A172 (cell line): ENCODE measurements at regions not wholly inside any gene's neighbourhood (a gene's known extent, or its start where the extent isn't known, plus 50 kb on each side); places are given as distances from the start of the nearest gene placed in this dataset.

ENCODE experiments used
- DNase-seq: peaks from one replicate; pipeline ENCODE4 v3.0.0-alpha.2; 2015; ENCODE audit warnings: low spot score

DNA sequence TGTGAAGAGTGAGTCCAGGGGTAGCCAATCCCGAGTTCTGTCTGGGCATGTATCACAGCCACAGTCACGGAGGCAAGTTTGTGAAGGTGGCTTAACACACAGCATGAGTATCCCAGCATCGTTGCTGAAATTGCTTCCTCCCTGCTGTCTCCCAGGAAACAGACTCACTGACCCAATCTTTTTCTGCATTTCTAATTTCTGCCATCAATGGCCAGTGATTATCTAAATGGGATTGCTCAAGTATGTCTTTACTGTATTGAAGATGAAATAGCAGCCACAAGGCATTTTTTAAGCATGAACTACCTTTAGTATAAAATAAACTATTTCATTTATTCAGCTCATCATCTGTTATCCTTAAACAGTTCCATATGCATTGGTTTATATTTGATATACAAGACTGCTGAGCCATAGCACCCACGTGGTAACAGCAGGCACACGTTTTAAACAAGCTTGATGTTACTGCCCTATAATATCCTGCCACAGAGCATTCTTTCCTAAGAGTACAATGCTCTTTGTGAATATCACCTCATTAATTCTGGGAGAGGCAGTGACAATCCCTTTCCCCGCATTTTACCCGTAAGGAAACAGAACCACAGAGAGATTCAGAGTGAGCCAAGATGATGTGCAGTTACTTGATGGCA is 276.6 kb upstream of the THBS1 start:
- DNase-seq: no peak

DNA sequence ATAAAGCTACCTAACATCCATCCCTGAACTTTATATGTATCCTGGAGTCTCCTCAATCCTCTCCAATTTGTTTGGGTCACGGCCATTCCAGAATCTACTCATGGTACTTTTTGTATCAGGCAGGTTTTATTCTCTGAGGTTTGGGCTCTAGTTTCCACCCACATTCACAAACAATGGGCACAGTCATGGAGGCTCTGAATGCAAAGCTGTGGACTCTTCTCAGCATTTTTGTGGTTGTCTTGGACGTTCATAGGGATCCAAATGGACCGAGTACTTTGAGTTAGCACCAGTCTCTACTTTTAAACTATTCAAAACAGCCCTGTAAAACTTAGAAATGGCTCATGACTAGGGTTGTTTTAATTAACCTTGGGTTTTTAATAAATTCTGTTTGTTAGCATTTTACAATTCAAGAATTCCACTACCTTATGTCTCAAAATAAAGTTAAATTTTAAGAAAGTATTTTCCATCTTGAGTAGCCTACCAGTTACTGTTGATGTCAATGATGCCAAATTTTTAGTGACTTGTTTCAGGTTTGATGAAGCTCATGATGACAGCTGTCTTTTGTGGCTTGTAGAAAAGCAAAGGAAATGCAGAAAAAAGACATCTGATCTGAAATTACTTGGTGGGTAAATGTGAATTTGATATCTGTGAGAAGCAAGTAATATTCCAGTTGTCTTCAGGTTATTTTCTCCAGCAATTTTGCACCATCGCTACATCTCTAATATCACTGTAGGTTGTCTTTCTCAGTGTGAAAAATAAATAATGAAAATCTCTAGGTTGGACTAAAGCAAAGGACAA is 275.7 kb upstream of the THBS1 start:
- no peak for DNase-seq

DNA sequence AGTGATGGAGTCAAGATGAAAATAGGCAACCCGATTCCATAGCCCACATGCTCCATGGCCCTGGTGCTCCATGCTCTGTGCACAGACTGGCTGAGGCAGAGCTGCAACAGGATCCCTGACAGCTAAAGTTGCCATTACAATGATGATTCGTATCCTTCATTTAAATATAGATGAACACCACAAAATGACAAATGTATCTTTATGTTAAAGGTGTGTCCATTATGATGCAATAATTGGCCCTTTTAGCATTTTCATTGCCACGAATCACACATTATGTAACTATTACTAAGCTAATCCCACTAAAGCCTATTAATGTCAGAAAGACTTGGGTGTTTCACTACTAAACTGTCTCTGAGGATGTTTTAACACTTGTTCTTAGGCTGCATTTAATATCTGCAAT is 270.2 kb upstream of the THBS1 start:
- DNase-seq: no peak

DNA sequence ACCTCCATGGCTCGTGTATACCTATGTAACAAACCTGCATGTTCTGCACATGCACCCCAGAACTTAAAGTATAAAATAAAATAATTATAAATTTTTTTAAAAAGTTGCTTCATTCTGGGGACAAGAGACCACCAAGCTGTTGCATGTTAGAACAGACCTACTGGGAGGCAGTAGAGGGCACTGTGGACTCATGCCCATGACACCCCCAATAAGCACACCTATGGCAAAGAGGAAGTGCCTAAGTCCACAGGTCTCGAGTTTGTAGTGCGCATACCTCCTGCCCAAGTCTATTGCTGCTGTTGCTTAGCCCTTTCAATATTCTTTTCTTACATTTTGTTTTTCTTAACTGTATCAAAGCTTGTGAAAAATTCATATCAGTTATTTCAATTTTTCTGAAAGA is 267.9 kb upstream of the THBS1 start:
- no peak for DNase-seq

DNA sequence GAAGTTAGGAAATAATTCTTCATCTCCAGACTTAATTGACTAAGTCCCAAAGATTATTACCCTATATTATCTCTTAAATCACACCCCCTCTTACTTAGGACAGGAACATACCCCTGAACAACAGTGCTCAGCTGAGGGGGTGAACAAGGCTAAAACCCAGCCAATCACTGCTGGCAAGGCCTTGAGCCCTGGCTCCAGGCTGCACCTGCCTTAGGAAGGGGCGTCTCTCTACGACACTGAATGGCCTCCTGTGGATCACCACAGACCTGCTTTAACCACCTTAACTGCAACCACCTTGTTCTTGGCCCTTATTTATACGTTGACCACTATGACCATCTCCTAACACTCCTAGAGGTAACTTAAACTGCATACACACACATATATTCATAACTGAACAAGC is 267.4 kb upstream of the THBS1 start:
- no peak for DNase-seq

DNA sequence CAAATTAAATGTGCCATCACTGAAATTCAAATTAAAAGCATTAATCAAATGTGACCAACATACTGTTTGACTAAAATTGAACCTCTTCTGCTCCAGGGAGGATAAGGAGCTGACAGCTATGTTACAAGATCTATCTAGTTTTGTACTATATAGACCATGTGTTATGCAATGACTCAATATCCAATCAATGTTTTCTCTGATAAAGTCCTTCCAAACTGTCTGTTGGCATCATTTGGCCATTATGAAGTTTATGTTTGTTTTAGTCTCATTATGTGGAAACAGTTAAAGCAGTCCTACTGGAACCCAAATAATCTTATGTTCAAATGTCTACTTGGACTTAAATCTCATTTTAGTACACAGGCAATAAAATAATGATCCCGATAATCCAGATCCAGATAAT is 267.0 kb upstream of the THBS1 start:
- no peak for DNase-seq

DNA sequence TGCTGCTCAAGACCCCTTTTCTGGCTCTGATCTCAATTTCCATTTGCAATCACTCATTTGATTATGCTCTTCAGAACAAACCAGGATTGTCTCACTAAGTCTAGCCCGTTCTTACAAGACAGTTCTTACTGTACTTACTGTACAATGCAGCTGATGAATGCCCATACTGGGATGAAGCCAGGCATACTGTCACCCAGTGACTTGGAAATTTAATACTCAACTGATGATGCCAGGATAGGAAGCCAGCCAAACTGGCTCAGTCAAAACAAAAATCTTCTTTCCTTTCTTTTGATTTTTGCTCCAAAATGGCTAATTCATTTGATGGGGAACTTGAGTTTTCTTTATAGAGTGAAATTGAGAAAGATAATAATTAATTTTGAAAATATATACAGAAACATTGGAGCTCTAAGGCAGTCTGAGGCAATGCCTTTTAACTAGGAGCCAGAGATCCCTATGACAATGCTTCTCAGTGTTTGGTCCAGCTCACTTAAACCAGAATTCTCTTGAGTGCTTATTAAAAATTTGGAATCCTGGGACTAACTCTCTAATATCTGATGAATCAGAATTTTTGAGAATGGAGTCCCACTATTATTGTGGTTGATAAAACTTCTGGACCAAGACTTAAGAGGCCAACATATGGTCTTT is 265.6 kb upstream of the THBS1 start:
- DNase-seq: no peak

DNA sequence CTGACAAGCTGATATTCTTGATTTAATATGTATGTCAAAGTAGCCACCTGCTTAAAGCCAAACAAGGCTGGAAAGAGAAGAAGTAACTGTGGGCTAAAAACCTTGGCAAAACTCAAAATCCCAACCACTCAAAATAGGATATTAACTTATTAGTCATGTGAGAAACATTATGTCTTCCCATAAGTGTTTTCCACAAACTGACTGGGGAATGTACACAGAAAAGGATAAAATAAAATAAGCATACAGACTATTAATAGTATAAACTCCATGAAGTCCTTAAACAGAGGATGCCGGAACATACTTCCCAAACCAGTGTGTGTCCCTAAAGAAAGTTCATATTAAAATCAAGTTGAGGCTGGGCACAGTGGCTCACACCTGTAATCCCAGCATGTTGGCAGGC is 263.7 kb upstream of the THBS1 start:
- DNase-seq: no peak

DNA sequence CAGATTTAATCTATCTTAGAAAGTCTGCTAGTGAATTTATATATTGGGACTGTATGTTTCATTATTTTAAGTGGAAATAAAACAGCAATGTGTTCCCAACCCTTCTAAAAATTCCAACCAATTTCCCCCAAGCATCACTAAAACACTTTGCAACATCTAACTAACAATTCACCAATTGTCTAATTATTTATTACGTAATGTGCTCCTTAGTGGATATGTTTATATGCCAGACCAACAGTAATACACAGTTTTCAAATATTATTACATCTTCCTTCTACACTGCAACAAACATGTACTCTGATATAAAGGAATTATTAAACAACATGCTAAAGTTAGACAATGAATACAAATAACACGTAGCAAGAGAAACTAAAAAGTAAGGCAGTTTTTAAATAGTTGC is 262.6 kb upstream of the THBS1 start:
- no peak for DNase-seq

DNA sequence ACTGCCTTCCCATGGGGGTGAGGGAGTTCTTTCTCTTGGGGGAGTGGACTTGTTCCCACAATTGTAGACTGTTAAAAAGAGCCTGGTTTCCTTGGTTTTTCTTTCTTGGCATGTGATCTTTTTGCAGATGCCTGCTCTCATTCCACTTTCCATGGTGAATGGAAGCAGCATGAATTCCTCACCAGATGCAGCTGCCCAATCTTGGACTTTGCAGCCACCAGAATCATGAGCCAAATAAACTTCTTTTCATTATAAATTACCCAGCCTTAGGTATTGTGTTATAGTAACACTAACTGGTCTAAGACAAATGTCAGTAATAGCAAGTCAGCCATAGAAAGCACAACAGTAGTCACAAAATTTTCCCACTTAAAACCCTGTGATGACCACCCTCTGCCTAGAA is 260.5 kb upstream of the THBS1 start:
- DNase-seq: no peak

DNA sequence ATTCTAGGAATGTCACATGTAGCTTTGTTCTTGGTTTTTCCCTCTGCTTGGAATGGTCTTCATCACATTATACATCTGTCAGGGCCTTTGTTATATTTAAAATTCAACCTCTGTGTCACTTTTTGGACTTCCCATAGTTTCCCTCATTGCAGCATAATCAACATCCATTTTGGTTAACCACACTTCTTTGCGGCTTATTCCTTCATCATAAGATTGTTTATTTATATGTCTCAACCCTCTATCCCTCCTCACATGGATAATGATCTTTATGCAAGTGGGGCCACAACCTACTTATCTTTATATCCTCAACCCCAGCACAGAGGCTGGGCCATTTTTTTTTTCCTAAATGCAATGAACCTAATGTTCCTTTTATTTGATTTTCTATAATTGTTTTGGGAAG is 260.0 kb upstream of the THBS1 start:
- no peak for DNase-seq

DNA sequence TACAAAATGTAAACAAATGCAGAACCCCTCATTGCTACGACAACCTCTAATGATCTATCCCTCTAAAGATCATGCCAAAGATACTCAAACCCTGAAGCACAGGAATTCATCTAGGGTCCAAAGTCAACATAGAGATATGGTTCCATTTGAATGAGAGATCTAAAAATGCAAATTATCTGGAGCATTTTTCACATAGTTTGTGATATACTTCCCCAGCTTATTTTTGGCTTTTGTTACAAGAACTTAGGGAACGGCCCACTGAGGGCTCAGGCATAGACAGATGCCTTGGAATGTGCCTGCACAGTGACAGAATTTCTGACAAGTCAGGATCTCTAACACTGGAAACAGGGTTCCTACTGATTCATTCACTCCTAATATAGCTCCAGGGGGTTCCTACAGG is 258.9 kb upstream of the THBS1 start:
- DNase-seq: no peak

DNA sequence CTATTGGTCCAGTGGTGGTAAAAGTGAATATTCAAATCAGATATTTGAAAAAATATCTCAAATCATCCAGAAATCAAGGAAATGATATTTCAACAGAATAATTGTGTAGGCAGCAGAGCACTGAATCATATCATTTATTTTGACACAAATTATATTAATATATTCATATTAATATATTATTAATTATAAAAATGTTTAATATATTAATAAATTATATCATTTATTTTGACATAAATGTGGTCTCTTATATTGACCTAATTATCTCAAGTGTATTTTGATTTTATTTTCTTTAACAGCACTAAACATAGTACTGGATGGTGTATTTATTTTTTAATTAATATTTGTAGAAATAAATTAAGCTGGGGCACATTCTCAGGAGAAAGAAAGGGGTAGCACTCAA is 257.7 kb upstream of the THBS1 start:
- DNase-seq: no peak

DNA sequence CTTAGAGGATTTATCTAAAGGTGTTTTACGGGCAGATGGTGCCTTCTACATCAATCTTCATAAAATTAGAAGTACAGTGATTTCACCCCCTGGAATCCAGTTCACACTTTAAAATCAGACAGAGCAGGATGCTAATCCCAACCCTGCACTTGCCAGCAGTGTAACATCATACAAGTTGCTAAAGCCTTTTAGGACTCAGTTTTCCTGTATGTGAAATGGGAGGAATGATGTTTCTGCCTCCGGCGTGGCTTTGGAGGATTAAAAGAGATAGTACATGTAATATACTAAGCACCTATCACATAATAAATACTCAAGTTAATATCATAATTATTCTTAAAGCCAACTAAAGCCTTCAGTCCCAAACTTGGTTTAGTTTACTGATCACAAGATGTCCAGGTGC is 257.2 kb upstream of the THBS1 start:
- no peak for DNase-seq

DNA sequence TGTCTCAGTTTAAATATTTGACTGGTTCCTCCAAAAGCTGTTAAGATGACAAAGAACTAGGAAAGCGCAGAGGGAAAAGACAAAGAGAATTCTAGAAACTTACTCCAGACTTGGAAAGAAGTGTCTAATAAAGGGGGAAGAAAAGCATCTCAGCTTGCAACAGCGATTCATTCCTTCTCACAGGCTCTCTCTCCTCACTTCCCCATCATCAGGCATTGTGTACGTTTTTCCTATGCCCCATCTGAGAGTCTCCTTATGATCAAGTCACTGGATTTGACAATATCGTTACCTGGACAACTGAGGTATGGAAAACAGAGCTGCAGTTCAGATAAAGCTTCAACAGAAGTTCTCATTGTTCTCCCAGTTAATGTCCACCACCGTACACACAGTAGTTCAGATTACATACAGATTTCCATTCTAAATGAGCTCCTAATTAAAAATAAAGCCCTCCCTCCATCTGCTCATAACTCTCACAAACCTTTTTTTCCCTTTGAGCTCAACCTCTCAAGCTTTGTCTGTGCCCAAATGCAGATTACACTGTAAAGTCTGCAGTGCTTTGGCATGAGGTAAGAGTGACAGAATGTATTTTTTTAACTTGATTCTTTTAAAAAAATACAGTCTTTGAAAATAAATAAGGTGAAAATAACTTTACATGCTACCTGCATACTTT is 254.4 kb upstream of the THBS1 start:
- no peak for DNase-seq

DNA sequence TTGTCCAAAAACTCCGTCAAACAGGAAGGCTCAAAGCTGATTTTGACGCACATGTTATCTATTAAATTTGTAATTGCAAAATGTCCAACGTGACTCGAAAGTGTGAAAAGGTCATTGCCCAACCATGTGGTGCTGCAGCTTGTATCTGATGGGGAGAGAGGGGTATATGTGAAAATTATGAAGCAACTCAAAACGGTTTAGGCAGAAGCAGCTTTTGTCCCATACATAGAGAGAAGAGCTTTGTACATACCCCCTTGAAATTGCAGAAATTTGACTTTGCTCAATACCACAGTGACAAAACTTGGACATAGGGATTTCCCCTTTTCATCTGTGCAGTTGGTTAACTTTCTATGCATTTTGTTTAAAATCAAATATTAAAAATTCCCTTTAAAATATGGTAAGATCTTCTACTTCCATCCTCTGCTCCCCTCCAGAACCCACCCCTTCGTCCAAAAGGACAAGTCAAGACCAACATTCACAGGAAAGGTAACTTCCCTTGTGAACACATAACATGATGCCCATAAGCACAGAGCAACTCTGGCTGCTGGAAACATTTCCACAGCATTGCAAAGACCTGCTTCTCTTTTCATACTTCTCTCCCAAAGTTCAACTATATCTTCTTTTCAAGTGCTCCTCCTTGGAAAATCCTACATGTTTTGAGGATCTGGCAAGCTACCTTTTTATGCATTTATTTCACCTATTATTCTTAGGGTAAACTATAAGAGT is 253.7 kb upstream of the THBS1 start:
- DNase-seq: no peak

DNA sequence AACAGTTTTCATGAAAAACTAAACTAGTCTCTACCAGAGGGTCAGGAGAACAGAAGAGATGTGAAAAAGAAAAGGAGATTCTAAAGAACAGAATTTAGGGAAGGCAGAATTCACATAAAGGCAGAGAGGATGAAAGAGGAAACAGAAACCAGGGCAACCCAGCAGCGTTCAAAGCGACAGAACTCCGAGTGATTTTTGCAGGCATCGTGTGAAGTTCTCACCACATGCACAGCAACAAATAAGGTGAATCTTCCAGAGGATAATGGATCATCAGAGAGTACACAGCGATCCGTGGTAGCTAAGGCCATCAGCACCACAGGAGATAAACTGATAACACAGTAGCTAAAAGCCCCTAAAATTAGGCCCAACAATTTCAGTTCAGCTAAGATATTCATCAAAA is 250.8 kb upstream of the THBS1 start:
- no peak for DNase-seq

DNA sequence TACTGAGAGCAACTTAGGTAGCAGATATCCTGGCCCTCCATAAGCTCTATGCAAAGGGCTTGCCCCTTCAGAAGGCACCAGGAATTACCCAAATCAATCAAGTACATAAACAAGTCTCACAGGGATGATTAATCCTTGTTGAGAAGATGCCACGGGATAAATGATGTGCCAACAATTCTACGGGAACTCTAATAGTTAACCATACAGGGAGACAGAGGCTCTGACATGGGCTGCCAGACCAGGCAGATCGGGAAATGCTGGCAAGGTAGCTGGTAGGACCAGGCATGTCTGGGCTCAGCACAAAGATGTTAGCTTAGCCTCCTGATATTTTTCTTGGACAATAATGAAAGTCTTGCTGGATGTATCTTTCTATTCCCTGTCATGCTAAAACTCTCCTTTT is 249.3 kb upstream of the THBS1 start:
- DNase-seq: no peak

DNA sequence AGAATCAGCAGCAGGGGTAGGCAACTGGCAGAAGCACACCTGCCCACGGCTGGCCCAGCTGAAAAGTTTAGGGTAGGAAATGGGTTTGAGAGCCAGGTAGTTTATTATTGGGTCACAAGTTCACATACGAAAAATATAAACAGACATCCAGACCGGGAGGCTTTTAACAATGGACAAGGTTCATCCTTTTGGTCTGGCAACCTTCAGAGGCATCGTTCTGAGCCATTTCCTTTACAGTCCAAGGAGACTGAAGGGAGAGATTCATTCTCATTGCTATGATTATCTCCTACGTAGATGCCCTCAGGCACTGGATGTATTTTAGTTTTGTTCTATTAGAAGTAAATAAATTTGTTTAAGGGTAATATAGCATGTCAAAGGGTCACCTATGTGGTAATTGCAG is 248.0 kb upstream of the THBS1 start:
- DNase-seq: no peak

DNA sequence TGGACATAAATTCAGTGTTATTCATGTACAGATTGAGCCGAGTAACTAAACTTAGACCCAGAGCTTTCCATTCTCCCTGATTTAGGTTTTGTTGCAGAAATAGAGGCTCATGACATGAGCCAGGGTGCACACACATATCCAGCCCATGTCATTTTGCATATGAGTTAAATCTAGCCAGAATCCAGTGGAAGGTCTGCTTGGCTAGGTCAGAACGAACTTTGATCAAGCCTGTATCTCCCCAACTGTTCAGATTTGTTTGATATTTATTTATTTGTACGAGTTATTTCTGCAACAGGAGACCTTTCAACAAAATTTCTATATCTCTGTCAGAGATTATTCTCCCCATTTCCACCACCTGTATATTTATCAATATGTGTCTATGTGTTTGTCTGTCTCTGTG is 247.5 kb upstream of the THBS1 start:
- no peak for DNase-seq

DNA sequence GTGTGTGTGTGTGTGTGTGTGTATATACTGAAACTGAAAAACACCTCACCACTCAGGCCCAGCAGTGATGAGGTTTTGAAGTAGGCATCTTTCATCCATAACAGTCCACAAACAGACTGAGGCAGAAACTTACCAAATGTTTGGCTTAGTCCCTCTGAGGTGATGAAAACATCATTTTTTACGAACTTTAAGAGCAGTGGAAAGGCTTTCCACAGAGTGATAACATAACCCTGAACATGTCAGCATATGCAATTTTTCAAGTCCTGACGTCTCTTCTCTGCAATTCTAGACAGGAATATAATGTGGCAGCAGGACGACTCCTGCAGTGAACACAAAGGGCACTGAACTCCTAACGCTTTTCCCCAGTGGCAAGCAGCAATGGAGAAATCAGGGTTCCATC is 247.0 kb upstream of the THBS1 start:
- no peak for DNase-seq

DNA sequence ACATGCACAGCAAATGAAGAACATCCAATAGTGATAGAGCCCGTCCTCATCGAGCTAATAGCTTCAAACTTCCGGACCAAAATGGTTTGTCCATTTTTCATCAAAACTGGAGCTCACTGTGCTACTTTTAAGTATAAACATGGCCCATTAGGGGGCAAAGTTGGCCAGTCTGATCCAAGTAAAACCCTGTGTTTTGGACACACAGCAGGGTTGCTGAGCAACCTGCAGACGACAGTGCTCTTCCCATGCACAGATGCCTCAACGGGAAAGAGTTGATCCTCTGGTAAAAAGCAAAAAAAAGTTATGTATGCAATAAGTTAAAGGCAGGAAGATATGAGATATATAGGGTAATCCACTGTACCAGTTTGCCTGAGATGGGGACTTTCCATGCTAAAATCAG is 244.0 kb upstream of the THBS1 start:
- no peak for DNase-seq
